ENCODE measurements at regions not wholly inside any gene's neighbourhood (a gene's known extent, or its start where the extent isn't known, plus 50 kb on each side); places are given as distances from the start of the nearest gene placed in this dataset.
"Not testable (repeated sequence)": the region's sequence is repeated elsewhere in the genome, so short reads cannot be mapped to it uniquely, and the experiment has no call there.

DNA sequence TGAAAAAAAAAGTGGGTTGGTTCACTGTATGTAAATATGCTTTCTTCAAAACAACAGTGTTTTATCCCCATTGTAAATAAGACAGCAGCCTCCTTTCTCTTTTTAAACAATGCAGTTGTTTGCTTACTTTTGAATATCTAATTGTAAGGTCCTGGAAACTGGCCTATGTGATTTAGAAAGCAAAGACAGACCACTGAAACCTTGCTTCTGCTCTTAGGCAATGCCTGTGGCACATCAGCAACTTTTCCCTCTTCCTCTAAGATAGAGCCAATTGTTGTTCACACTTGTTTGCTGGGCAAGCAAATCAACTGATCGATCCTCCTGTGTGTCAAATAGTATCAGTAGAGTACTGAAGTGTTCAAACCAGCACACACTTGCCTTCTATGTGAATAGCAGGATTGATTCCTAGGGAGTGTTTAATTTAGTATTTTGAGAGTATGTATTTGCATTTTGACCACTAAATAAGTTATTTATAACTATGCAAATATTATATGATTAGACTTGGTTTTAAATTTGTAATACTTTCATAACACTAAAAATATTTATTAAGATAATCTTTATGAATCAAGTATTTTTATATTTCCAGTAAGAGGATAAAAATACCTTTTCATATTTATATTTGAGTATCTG lies 55.4 kb upstream of the GRPR start:
- ATAC-seq (no peak), DNase-seq (no peak)
- intact Hi-C loops (cut with DNase I), result no loop called here
- WGBS, 3 donors, result 70 to 73% (median 71%) methylated on average over 1 of the region's 1 CpG
- Histone ChIP-seq H3K4me3 (no peak overlapping the region), H3K36me3 (ENCODE audit: insufficient read depth in 1 of 2, low read depth in 1 of 2) (no peaks in the 10 kb centered on the region), H3K27ac (no peak overlapping the region), H3K9me3 (no peaks in the 10 kb centered on the region), H3K4me1 (no peaks in the 10 kb centered on the region), H3K27me3 (ENCODE audit: insufficient read depth in 3 of 3, low read length in 2 of 3) (no peaks in the 10 kb centered on the region)
- TF ChIP-seq, protein P1, sequence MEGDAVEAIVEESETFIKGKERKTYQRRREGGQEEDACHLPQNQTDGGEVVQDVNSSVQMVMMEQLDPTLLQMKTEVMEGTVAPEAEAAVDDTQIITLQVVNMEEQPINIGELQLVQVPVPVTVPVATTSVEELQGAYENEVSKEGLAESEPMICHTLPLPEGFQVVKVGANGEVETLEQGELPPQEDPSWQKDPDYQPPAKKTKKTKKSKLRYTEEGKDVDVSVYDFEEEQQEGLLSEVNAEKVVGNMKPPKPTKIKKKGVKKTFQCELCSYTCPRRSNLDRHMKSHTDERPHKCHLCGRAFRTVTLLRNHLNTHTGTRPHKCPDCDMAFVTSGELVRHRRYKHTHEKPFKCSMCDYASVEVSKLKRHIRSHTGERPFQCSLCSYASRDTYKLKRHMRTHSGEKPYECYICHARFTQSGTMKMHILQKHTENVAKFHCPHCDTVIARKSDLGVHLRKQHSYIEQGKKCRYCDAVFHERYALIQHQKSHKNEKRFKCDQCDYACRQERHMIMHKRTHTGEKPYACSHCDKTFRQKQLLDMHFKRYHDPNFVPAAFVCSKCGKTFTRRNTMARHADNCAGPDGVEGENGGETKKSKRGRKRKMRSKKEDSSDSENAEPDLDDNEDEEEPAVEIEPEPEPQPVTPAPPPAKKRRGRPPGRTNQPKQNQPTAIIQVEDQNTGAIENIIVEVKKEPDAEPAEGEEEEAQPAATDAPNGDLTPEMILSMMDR (IDR thresholded peaks at IDR 0.05), result no peak

DNA sequence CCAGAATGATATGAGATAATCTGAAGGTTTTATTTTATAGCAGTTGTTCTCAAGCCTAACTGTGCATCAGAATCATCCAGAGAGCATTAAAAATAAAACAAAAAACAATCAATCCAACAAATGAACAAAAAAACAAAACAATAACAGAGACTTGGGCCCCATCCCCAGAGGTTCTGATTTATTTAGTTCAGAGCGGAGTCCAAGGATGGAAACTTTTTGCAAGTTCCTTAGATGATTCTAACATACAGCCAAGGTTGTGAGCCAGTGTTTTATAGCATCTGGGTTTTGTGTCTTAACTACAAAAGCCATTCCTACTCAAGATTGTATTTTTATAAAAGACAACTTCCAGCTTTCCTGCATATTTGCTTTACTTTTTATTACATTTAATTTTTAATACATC lies 59.4 kb upstream of the GRPR start:
- intact Hi-C loops (cut with DNase I), result no loop called here
- H3K27me3 ChIP-seq (ENCODE audit: insufficient read depth in 3 of 3, low read length in 2 of 3), result no peaks in the 10 kb centered on the region
- WGBS, 3 donors, result 78 to 100% (median 79%) methylated on average over 1 of the region's 1 CpG
- no peaks in the 10 kb centered on the region for H3K4me1 ChIP-seq
- no peak overlapping the region for H3K4me3 ChIP-seq
- H3K9me3 ChIP-seq, result no peaks in the 10 kb centered on the region
- ATAC-seq, result no peak
- no peaks in the 10 kb centered on the region for H3K36me3 ChIP-seq (ENCODE audit: insufficient read depth in 1 of 2, low read depth in 1 of 2)
- no peak overlapping the region for H3K27ac ChIP-seq
- TF ChIP-seq, protein P1 (IDR thresholded peaks at IDR 0.05), result no peak
- DNase-seq, result no peak

DNA sequence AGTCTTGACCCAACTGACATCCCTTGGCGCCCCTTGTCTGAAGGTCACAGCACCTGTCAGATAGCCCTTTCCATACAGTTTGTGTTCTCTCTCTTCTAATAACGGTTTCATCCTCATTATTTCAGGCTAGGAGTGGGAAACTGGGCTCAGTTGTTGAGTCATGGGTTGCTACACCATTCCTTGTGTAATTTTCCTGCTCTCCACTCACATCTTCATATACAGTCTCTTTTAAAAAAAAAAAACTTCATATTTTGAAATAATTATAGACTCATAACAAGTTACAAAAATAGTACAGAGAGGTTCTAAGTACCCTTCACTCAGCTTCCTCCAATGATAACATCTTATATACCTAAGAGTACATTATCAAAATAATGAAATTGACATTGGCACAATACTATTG lies 60.2 kb upstream of the GRPR start:
- Histone ChIP-seq H3K4me3 (no peak overlapping the region), H3K9me3 (no peaks in the 10 kb centered on the region), H3K36me3 (ENCODE audit: insufficient read depth in 1 of 2, low read depth in 1 of 2) (no peaks in the 10 kb centered on the region), H3K4me1 (no peaks in the 10 kb centered on the region), H3K27ac (no peak overlapping the region), H3K27me3 (ENCODE audit: insufficient read depth in 3 of 3, low read length in 2 of 3) (no peaks in the 10 kb centered on the region)
- DNase-seq (no peak), ATAC-seq (no peak)
- intact Hi-C loops (cut with DNase I), result no loop called here
- TF ChIP-seq, protein P1 (IDR thresholded peaks at IDR 0.05), result no peak
- WGBS, 3 donors, result 67 to 79% (median 69%) methylated on average over 2 of the region's 2 CpGs

DNA sequence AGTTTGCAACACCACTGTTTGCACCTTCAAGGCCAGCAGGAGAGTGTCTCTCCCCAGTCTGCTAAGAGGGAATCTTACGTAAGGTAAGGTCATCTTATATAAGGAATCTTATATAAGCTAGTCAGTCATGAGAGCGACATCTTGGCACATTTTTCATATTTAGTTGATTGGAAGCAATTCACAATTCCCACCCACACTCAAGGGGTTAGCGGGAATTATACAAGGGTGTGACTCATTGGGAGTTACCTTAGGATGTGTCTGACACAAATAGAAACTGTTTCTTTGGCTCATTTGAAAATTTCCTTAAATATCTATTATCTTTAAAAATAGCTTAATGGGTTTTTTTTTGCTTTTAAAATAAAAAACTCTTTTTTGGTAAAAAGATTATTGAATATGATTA lies 62.1 kb upstream of the GRPR start:
- DNase-seq (no peak), ATAC-seq (no peak)
- H3K4me1 ChIP-seq, result no peaks in the 10 kb centered on the region
- H3K36me3 ChIP-seq (ENCODE audit: insufficient read depth in 1 of 2, low read depth in 1 of 2), result no peaks in the 10 kb centered on the region
- TF ChIP-seq, protein P1 (IDR thresholded peaks at IDR 0.05), result no peak
- no peak overlapping the region for H3K27ac ChIP-seq
- no peaks in the 10 kb centered on the region for H3K27me3 ChIP-seq (ENCODE audit: insufficient read depth in 3 of 3, low read length in 2 of 3)
- 81 to 94% (median 86%) methylated on average over 3 of the region's 3 CpGs for WGBS, 3 donors
- no peaks in the 10 kb centered on the region for H3K9me3 ChIP-seq
- intact Hi-C loops (cut with DNase I), result no loop called here
- no peak overlapping the region for H3K4me3 ChIP-seq

DNA sequence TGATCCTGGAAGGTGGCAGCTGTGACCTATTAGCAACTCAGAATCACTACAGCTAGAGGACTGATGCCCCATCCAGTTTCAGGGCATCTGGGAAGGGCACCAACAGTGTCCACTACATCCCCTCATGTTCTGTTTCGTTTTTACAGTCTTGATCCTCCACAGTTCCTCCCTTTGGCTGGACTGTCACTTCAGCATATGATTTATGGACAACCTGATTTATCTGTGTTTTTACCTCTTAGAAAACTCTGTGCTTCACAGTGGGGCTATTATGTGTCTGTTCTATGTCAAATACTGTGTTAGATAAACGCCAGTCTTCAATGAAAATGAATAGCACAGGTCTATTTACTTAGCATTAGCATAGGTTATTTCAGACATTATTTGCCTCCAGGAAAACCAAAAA lies 63.1 kb upstream of the GRPR start:
- H3K27me3 ChIP-seq (ENCODE audit: insufficient read depth in 3 of 3, low read length in 2 of 3), result no peaks in the 10 kb centered on the region
- DNase-seq (no peak), ATAC-seq (no peak)
- WGBS, 3 donors, result 42 to 68% (median 44%) methylated on average over 2 of the region's 2 CpGs
- H3K4me1 ChIP-seq, result no peaks in the 10 kb centered on the region
- no peak overlapping the region for H3K4me3 ChIP-seq
- H3K27ac ChIP-seq, result no peak overlapping the region
- intact Hi-C loops (cut with DNase I), result no loop called here
- TF ChIP-seq, protein P1 (IDR thresholded peaks at IDR 0.05), result no peak
- no peaks in the 10 kb centered on the region for H3K9me3 ChIP-seq
- no peaks in the 10 kb centered on the region for H3K36me3 ChIP-seq (ENCODE audit: insufficient read depth in 1 of 2, low read depth in 1 of 2)

DNA sequence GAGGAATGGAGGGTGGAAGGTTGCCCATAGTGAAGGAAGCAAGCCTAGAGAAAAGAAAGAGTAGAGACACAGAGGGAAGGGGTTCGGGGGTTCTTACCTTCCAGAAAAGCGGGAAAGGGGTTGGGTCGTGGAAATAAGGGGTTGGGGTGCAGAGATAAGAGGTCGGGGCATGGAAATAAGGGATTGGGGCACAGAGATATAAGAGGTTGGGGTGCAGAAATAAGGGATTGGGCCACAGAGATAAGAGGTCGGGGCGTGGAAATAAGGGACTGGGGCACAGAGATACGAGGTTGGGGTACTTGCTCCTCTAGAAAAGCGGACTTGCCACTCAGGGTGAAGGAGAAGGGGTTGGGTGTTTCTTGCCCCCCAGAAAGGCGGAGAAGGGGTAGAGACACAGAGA lies 74.2 kb upstream of the GRPR start:
- H3K4me1 ChIP-seq; H3K36me3 ChIP-seq (ENCODE audit: insufficient read depth in 1 of 2, low read depth in 1 of 2); H3K9me3 ChIP-seq; DNase-seq; intact Hi-C loops (cut with DNase I); ATAC-seq; H3K4me3 ChIP-seq; H3K27ac ChIP-seq; H3K27me3 ChIP-seq (ENCODE audit: insufficient read depth in 3 of 3, low read length in 2 of 3): not testable (repeated sequence)
- WGBS, 3 donors, result 89 to 91% (median 91%) methylated on average over 9 of the region's 9 CpGs

Measured in psoas muscle (tissue), 7 donors.